HepG2 (cell line): ENCODE measurements at regions not wholly inside any gene's neighbourhood (a gene's known extent, or its start where the extent isn't known, plus 50 kb on each side); places are given as distances from the start of the nearest gene placed in this dataset.

Source experiments
- ARNTL ChIP-seq: sonication (generic); formaldehyde crosslinking; IDR thresholded peaks from 2 replicates; pipeline ENCODE4 v1.4.0; 2020; ENCODE audit warnings: mild to moderate bottlenecking, missing genetic modification reagents
- DNMT3B ChIP-seq: conservative IDR thresholded peaks from 2 replicates; pipeline ENCODE4 v1.6.1; 2016; ENCODE audit warnings: missing biosample characterization, control low read depth
- FOXK2 ChIP-seq: fragments of 450-650 bp; IDR thresholded peaks from 2 replicates; pipeline ENCODE4 v1.6.1; 2016
- HCFC1 ChIP-seq: fragments of 150-350 bp; IDR thresholded peaks from 2 replicates; pipeline ENCODE4 v1.6.1; 2014; ENCODE audit warnings: low read depth, low read length
- HNRNPUL1 ChIP-seq: fragments of 200-400 bp; formaldehyde crosslinking; IDR thresholded peaks from 2 replicates; pipeline ENCODE4 v1.6.1; 2017; ENCODE audit warnings: low read depth, mild to moderate bottlenecking, low read length, moderate library complexity
- HOXD1 ChIP-seq: sonication (generic); formaldehyde crosslinking; IDR thresholded peaks from 2 replicates; pipeline ENCODE4 v1.5.0; 2020; ENCODE audit warnings: missing genetic modification reagents
- NCOA5 ChIP-seq: sonication (generic); formaldehyde crosslinking; IDR thresholded peaks from 2 replicates; pipeline ENCODE4 v1.4.0; 2020; ENCODE audit warnings: missing genetic modification reagents
- NFATC3 ChIP-seq: sonication (generic); formaldehyde crosslinking; IDR thresholded peaks from 2 replicates; pipeline ENCODE4 v1.5.1; 2020; ENCODE audit warnings: mild to moderate bottlenecking, missing genetic modification reagents
- POLR2A ChIP-seq, 2 experiments: IDR thresholded peaks; 2 replicates each; pipeline ENCODE4 v1.6.1; 2011; ENCODE audit warnings: low read depth in 2 of 2, low read length in 2 of 2, mild to moderate bottlenecking in 1 of 2, moderate library complexity in 1 of 2; ENCODE audit not compliant: insufficient read depth in 1 of 2
- RBM39 ChIP-seq: fragments of 200-400 bp; formaldehyde crosslinking; IDR thresholded peaks from one replicate; pipeline ENCODE4 v1.6.1; 2018; ENCODE audit warnings: antibody characterized with exemption, mild to moderate bottlenecking, low read depth, low read length; ENCODE audit not compliant: poor library complexity, severe bottlenecking
- REPIN1 ChIP-seq: sonication (generic); formaldehyde crosslinking; IDR thresholded peaks from 2 replicates; pipeline ENCODE4 v1.8.0; 2022; ENCODE audit warnings: missing genetic modification reagents, low read depth, mild to moderate bottlenecking, borderline replicate concordance
- TGIF2 ChIP-seq: IDR thresholded peaks from 2 replicates; pipeline ENCODE4 v1.6.1; 2016; ENCODE audit warnings: control low read depth, missing compliant biosample characterization
- ZBTB20 ChIP-seq: sonication (generic); formaldehyde crosslinking; IDR thresholded peaks from 2 replicates; pipeline ENCODE4 v1.8.1; 2023; ENCODE audit warnings: missing genetic modification reagents, low read depth, mild to moderate bottlenecking, borderline replicate concordance
- ZBTB7B ChIP-seq: sonication (generic); formaldehyde crosslinking; IDR thresholded peaks from 2 replicates; pipeline ENCODE4 v1.4.0; 2020; ENCODE audit warnings: missing genetic modification reagents
- ZFP37 ChIP-seq: sonication (generic); formaldehyde crosslinking; IDR thresholded peaks from 2 replicates; pipeline ENCODE4 v1.4.0; 2020; ENCODE audit warnings: missing genetic modification reagents, borderline replicate concordance
- ZMYM3 ChIP-seq: sonication (generic); formaldehyde crosslinking; IDR thresholded peaks from 2 replicates; pipeline ENCODE4 v1.5.1; 2020; ENCODE audit warnings: mild to moderate bottlenecking, missing genetic modification reagents
- ZNF138 ChIP-seq: sonication (generic); formaldehyde crosslinking; IDR thresholded peaks from 2 replicates; pipeline ENCODE4 v1.5.0; 2020; ENCODE audit warnings: mild to moderate bottlenecking, low read depth, missing genetic modification reagents
- ZNF160 ChIP-seq: sonication (generic); formaldehyde crosslinking; IDR thresholded peaks from 2 replicates; pipeline ENCODE4 v1.8.0; 2022; ENCODE audit warnings: mild to moderate bottlenecking, inconsistent platforms, missing genetic modification reagents
- TF ChIP-seq, protein P1 (sequence below): sonication (generic); formaldehyde crosslinking; IDR thresholded peaks from 2 replicates; pipeline ENCODE4 v1.5.1; 2020; ENCODE audit warnings: mild to moderate bottlenecking, missing genetic modification reagents, moderate library complexity
- TF ChIP-seq, protein P2 (sequence below): sonication (generic); formaldehyde crosslinking; IDR thresholded peaks from 2 replicates; pipeline ENCODE4 v1.4.0; 2020; ENCODE audit warnings: missing genetic modification reagents, mild to moderate bottlenecking, borderline replicate concordance
- TF ChIP-seq, protein P3 (sequence below): sonication (generic); formaldehyde crosslinking; IDR thresholded peaks from 2 replicates; pipeline ENCODE4 v1.8.1; 2023; ENCODE audit warnings: mild to moderate bottlenecking, inconsistent platforms, moderate library complexity, missing genetic modification reagents, borderline replicate concordance
- TF ChIP-seq, protein P4 (sequence below): sonication (generic); IDR thresholded peaks from 2 replicates; pipeline ENCODE4 v1.6.1; 2016; ENCODE audit warnings: low read depth, borderline replicate concordance

DNA sequence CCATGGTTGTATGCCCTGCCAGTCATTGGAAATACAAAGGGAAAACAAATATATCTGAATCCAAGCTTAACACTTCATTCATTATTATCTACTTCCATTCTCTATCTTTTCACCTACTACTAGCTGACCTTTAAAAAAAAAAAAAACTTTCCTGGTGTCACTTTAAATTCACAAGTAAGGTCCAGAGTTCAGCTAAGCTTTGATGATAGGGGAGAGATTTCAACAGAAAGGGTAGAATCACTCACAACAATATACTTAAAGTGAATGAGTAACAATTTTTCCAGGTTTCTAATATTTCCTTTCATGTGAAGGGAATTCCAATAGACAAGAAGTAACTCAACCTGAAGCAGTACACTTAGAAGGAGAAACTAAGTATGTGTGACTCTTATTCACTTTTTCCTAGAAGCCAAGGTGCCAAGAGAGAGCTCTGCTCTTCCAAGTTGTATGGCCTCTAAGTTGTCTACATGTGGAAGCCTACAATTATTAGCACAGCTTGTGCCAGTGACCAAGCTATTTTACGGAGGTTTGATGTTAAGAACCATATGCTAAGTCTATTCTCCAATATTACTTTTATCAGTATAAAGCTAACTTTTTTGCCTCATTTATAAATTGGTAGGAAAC lies 371.7 kb downstream of the TENT5A start (continued):
- TF ChIP-seq FOXK2 (no peak), HNRNPUL1 (no peak), POLR2A (IDR thresholded peaks at IDR 0.05; ENCODE audit: insufficient read depth in 1 of 2, low read depth in 2 of 2, low read length in 2 of 2) (no peak), ZBTB20 (CRISPR knock-in tag) (no peak), ZNF160 (CRISPR knock-in tag) (no peak), NFATC3 (CRISPR knock-in tag) (no peak), NCOA5 (CRISPR knock-in tag) (no peak), HOXD1 (CRISPR knock-in tag) (no peak), ARNTL (CRISPR knock-in tag) (no peak), HCFC1 (no peak), RBM39 (no peak), ZFP37 (no peak), ZMYM3 (CRISPR knock-in tag) (no peak), ZBTB7B (CRISPR knock-in tag) (no peak), DNMT3B (CRISPR knock-in tag) (no peak), REPIN1 (CRISPR knock-in tag) (no peak), ZNF138 (CRISPR knock-in tag) (no peak), TGIF2 (CRISPR knock-in tag) (no peak)
- TF ChIP-seq, protein P1, sequence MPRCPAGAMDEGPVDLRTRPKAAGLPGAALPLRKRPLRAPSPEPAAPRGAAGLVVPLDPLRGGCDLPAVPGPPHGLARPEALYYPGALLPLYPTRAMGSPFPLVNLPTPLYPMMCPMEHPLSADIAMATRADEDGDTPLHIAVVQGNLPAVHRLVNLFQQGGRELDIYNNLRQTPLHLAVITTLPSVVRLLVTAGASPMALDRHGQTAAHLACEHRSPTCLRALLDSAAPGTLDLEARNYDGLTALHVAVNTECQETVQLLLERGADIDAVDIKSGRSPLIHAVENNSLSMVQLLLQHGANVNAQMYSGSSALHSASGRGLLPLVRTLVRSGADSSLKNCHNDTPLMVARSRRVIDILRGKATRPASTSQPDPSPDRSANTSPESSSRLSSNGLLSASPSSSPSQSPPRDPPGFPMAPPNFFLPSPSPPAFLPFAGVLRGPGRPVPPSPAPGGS (CRISPR knock-in tag) = no peak
- TF ChIP-seq, protein P2, sequence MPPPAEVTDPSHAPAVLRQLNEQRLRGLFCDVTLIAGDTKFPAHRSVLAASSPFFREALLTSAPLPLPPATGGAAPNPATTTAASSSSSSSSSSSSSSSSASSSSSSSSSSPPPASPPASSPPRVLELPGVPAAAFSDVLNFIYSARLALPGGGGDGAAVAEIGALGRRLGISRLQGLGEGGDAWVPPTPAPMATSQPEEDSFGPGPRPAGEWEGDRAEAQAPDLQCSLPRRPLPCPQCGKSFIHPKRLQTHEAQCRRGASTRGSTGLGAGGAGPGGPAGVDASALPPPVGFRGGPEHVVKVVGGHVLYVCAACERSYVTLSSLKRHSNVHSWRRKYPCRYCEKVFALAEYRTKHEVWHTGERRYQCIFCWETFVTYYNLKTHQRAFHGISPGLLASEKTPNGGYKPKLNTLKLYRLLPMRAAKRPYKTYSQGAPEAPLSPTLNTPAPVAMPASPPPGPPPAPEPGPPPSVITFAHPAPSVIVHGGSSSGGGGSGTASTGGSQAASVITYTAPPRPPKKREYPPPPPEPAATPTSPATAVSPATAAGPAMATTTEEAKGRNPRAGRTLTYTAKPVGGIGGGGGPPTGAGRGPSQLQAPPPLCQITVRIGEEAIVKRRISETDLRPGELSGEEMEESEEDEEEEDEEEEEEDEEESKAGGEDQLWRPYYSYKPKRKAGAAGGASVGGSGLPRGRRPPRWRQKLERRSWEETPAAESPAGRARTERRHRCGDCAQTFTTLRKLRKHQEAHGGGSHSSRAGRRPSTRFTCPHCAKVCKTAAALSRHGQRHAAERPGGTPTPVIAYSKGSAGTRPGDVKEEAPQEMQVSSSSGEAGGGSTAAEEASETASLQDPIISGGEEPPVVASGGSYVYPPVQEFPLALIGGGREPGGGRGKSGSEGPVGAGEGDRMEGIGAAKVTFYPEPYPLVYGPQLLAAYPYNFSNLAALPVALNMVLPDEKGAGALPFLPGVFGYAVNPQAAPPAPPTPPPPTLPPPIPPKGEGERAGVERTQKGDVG (CRISPR knock-in tag) = no peak
- TF ChIP-seq, protein P3, sequence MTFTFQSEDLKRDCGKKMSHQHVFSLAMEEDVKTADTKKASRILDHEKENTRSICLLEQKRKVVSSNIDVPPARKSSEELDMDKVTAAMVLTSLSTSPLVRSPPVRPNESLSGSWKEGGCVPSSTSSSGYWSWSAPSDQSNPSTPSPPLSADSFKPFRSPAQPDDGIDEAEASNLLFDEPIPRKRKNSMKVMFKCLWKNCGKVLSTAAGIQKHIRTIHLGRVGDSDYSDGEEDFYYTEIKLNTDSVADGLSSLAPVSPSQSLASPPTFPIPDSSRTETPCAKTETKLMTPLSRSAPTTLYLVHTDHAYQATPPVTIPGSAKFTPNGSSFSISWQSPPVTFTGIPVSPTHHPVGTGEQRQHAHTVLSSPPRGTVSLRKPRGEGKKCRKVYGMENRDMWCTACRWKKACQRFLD (CRISPR knock-in tag) = no peak
- TF ChIP-seq, protein P4, sequence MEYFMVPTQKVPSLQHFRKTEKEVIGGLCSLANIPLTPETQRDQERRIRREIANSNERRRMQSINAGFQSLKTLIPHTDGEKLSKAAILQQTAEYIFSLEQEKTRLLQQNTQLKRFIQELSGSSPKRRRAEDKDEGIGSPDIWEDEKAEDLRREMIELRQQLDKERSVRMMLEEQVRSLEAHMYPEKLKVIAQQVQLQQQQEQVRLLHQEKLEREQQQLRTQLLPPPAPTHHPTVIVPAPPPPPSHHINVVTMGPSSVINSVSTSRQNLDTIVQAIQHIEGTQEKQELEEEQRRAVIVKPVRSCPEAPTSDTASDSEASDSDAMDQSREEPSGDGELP = no peak
